ENCODE measurements at regions not wholly inside any gene's neighbourhood (a gene's known extent, or its start where the extent isn't known, plus 50 kb on each side); places are given as distances from the start of the nearest gene placed in this dataset.

DNA sequence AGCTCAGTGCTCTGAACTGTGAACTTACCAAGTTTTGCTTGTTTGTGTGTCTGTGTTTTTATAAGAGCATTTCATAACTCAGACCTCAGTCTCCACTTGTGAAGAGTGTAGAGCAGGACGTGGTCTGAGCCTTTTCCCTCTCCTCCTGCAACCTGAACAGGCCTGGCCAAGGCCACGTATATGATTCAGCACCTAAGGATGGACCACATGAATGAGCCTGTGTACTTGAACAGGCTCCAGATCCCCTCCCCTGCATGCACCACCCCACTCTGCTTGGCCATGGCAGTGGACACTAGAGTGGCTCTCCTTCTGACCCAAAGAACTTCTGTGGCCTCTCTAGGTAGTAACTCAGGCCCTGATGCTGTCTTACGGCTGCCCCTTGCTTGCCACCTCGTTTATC lies 125.9 kb upstream of the FSTL4 start:
- H3K4me1 ChIP-seq (ENCODE audit: insufficient read depth, low read length), result no peaks in the 10 kb centered on the region
- H2BK20ac ChIP-seq (ENCODE audit: low read depth, low read length, poor library complexity, severe bottlenecking), result no peak overlapping the region
- Mint-ChIP-seq H3K27ac (no peak overlapping the region; a peak in 1 of 7 replicates), H3K4me1 (peaks cover 0 to 3% of the 10 kb centered on the region in 2 experiments; a peak in 1 of 4 replicates), H3K4me3 (no peak overlapping the region), H3K27me3 (ENCODE audit: low read depth) (peaks cover 6% of the 10 kb centered on the region), H3K9me3 (no peaks in the 10 kb centered on the region; a peak in 1 of 5 replicates), H3K36me3 (ENCODE audit: insufficient read depth in 1 of 3, low read depth in 3 of 3) (no peaks in the 10 kb centered on the region; a peak in 1 of 7 replicates)
- no peak overlapping the region for H2BK12ac ChIP-seq (ENCODE audit: insufficient read length, low read depth, low read length)
- no peak overlapping the region for H3K56ac ChIP-seq (ENCODE audit: insufficient read length, low read depth, low read length)
- H4K91ac ChIP-seq (ENCODE audit: insufficient read length, low read depth, low read length), result no peak overlapping the region
- H3K4me2 ChIP-seq (ENCODE audit: insufficient read depth, insufficient read length, low read length), result no peak overlapping the region
- no peaks in the 10 kb centered on the region for H3K27me3 ChIP-seq (ENCODE audit: insufficient read depth, low read length)
- no peaks in the 10 kb centered on the region for H3K23me2 ChIP-seq (ENCODE audit: insufficient read length, low read depth, low read length, poor library complexity, severe bottlenecking)
- no peak overlapping the region for H3T11ph ChIP-seq (ENCODE audit: low read length)
- no peak overlapping the region for H3K18ac ChIP-seq (ENCODE audit: insufficient read length, low read depth, low read length)
- no peak overlapping the region for H4K5ac ChIP-seq (ENCODE audit: insufficient read length, low read depth, low read length)
- H3K79me1 ChIP-seq (ENCODE audit: insufficient read depth, low read depth, low read length, poor library complexity, severe bottlenecking), result no peaks in the 10 kb centered on the region
- no CpG with 5 or more reads among the region's 4 CpGs for WGBS (ENCODE audit: extremely low coverage, insufficient read length, low lambda C conversion rate)
- DNase-seq, result no peak
- no peak for TF ChIP-seq CTCF (conservative IDR thresholded peaks at IDR 0.05)
- H4K8ac ChIP-seq (replicated peaks; ENCODE audit: insufficient read length, low read depth, low read length), result no peak overlapping the region
- no peak overlapping the region for H2BK15ac ChIP-seq (ENCODE audit: low read depth, low read length)
- H3K14ac ChIP-seq (ENCODE audit: insufficient read depth, low read length), result no peak overlapping the region
- H3K27ac ChIP-seq (ENCODE audit: insufficient read length, low read depth, low read length), result no peak overlapping the region
- no peak overlapping the region for H3K4ac ChIP-seq (ENCODE audit: low read depth, low read length)
- no peak overlapping the region for H2BK5ac ChIP-seq (ENCODE audit: insufficient read length, low read length)
- no peak overlapping the region for H3K9ac ChIP-seq (ENCODE audit: extremely low read depth, insufficient read length, low read length)
- H3K23ac ChIP-seq (ENCODE audit: insufficient read length, low read depth, low read length), result no peak overlapping the region
- H2AFZ ChIP-seq (ENCODE audit: low read length), result no peak overlapping the region
- H2AK5ac ChIP-seq (ENCODE audit: insufficient read length, low read length), result no peak overlapping the region
- no peaks in the 10 kb centered on the region for H4K20me1 ChIP-seq (ENCODE audit: control insufficient read depth, insufficient read depth, insufficient read length)
- no peak overlapping the region for H2BK120ac ChIP-seq (ENCODE audit: low read depth, low read length, poor library complexity, severe bottlenecking)
- H3K79me2 ChIP-seq (ENCODE audit: insufficient read depth, low read length), result no peaks in the 10 kb centered on the region
- H3K9me3 ChIP-seq (ENCODE audit: control insufficient read depth, low read depth, low read length), result no peaks in the 10 kb centered on the region
